AG04449 (cell line): ENCODE measurements at regions not wholly inside any gene's neighbourhood (a gene's known extent, or its start where the extent isn't known, plus 50 kb on each side); places are given as distances from the start of the nearest gene placed in this dataset.

ENCODE experiments used
- CTCF ChIA-PET: fragments of 350-600 bp; formaldehyde crosslinking; extraction: SDS; loops from one replicate; lab custom pipeline; 2021; ENCODE audit warnings: antibody characterized with exemption; lab: Yijun Ruan, JAX
- POLR2A ChIA-PET: fragments of 400-600, 350-600 bp; formaldehyde crosslinking; extraction: SDS; loops from one replicate; lab custom pipeline; 2020; ENCODE audit warnings: antibody characterized with exemption, inconsistent platforms; lab: Yijun Ruan, JAX
- DNase-seq: peaks from one replicate; pipeline ENCODE4 v3.0.0-alpha.2; 2010; ENCODE audit warnings: low read depth, low spot score
- H3K4me3 ChIP-seq: 2 replicates; pipeline ENCODE4 v1.5.1; 2011; ENCODE audit warnings: low read depth, mild to moderate bottlenecking, control low read depth, low read length
- TF ChIP-seq, protein P1 (sequence below): IDR thresholded peaks from one replicate; pipeline ENCODE4 v1.5.1; 2011; ENCODE audit warnings: mild to moderate bottlenecking, moderate library complexity, low read length, control low read depth, inconsistent platforms; ENCODE audit not compliant: insufficient read depth; ENCODE audit errors: missing control alignments

DNA sequence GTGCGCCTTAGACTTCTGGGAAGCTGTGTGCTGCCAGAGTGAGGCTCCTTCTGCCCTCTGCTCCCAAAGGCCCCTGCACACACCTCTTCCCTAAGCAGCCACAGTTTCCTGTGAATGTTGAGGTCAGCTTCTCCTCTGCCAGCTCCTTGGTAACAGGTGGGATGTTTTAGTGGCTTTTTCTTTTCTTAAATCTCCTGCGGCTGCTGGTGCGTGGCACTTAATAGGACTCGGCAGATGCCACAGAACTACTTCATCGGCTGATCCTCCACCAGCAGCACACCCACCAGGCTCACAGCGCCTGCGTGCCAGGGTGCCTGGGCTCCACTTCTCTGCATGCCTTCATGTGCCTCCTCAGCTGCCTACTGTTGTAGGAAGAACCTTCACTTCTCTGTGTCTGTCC is 87.8 kb downstream of the RCN1 start:
- ChIA-PET CTCF (interaction anchor here (0.9 to 10.1 kb wide), 7 partner anchors 9 to 940 kb away, joined by 3 to 425 read pairs (median 17); no protein-coding TSS in a partner anchor), POLR2A (no interaction called here)
- TF ChIP-seq, protein P1, sequence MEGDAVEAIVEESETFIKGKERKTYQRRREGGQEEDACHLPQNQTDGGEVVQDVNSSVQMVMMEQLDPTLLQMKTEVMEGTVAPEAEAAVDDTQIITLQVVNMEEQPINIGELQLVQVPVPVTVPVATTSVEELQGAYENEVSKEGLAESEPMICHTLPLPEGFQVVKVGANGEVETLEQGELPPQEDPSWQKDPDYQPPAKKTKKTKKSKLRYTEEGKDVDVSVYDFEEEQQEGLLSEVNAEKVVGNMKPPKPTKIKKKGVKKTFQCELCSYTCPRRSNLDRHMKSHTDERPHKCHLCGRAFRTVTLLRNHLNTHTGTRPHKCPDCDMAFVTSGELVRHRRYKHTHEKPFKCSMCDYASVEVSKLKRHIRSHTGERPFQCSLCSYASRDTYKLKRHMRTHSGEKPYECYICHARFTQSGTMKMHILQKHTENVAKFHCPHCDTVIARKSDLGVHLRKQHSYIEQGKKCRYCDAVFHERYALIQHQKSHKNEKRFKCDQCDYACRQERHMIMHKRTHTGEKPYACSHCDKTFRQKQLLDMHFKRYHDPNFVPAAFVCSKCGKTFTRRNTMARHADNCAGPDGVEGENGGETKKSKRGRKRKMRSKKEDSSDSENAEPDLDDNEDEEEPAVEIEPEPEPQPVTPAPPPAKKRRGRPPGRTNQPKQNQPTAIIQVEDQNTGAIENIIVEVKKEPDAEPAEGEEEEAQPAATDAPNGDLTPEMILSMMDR: no peak
- no peak overlapping the region for H3K4me3 ChIP-seq
- DNase-seq: no peak

DNA sequence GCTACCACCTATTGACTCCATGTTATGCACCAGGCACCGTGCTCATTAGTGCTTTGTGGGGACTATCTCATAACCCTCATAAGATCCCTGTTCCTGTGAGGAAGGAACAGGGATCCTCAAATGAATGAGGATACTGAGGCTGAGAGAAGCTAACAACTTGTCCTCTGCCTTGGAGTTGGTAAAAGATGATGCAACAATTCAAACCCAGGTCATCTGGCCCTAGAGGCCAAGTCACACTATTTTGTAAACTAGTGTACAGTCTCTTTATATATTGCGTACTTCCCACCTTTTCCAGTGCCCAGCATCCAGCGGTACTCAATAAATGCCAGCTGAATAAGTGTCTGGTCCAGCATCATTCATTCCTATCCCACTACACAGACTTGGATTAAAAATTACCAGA is 92.6 kb downstream of the RCN1 start:
- H3K4me3 ChIP-seq: no peak overlapping the region
- no peak for DNase-seq
- ChIA-PET CTCF (interaction anchor here (0.6 to 3.9 kb wide), 7 partner anchors 8 to 464 kb away, joined by 3 to 14 read pairs (median 3); no protein-coding TSS in a partner anchor), POLR2A (no interaction called here)
- TF ChIP-seq, protein P1: no peak

DNA sequence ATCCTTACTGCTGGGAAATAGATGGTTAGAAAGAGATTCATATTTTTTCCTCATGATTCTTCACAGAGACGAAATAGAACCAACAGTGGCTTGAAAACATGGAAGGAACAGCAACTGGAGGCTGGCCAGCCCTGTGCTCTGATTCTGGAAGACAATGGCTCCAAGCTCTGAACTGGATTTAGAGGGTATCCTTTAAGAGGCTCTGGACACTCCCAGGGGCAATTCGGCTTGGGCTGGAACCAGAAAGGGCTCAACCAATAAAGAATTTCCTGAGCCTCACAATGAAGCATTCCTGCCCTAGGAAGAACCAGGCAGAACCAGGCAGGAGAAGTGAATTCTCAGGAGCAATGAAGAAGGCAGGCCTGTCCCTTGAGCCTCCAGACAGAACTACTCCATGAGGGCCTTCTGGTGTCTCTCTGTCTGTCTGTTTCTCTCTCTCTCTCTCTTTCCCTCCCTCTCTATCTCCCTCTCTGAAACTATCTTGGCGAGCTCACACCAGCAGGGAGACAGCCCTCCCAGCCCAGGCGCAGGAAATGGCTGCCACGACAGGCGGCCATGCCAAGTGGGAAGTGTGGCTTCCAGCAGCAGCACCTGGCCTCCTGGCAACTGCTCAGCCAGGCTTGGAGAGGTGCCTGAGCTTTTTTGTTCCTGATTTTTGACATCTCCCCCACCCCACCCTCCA is 93.3 kb downstream of the RCN1 start:
- H3K4me3 ChIP-seq: no peak overlapping the region
- CTCF ChIA-PET: interaction anchor here (1.0 to 3.9 kb wide), 4 partner anchors 8 to 226 kb away, joined by 3 to 14 read pairs (median 6); no protein-coding TSS in a partner anchor
- POLR2A ChIA-PET: no interaction called here
- DNase-seq: no peak
- TF ChIP-seq, protein P1: no peak

DNA sequence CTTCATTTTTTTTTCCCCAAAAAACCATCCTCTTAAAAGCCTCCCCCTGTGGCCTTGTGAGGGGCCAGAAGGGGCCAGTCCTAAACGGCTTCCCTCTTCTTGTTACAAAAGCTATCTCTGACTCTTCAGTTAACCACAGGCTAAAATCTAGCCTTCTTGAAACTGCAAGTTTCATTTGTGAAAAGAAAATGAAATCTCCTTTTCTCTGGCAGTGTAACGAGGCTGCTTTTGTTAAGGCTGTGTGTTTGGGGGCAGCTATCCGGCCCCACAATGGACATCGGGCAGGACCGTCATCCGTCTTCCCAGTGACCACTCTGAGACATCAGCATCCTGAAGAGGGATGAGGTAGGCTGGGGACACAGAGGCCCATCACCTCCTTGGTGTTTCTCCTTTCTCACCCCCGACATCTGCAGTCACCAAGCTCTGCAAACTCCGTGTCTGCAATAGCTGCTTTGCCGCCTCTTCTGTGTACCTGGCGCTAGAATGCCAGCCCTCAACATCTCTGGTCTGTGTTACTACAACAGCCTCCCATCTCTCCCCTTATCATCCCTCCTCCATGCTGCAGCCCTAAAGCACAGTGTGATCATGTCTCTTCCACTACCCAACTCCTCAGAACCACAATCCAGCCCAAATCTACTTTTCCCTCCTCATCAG is 94.0 kb downstream of the RCN1 start:
- H3K4me3 ChIP-seq: no peak overlapping the region
- DNase-seq: no peak
- TF ChIP-seq, protein P1: no peak
- ChIA-PET CTCF (interaction anchor here (1.0 to 3.9 kb wide), 4 partner anchors 9 to 227 kb away, joined by 3 to 14 read pairs (median 6); no protein-coding TSS in a partner anchor), POLR2A (no interaction called here)

DNA sequence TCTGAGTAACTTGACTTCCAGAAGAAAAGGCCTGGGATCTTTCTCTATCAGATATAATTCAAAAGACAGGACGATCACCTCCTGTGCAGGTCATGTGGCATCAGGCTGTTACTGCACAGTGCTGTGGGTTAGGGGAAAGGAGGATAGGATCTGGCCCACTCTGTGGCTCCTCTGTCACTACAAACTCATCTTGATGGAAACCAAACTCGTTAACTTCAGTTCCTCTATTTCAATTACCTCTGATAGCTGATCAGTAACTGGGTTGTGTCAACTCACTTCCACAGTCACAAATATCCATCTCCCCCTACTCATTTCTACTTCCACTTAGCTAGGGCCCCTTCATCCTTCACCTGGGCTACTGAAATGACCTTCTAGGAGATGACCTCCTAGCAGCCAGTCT is 95.2 kb downstream of the RCN1 start:
- TF ChIP-seq, protein P1: no peak
- ChIA-PET CTCF (no interaction called here), POLR2A (no interaction called here)
- DNase-seq: no peak
- H3K4me3 ChIP-seq: no peak overlapping the region

DNA sequence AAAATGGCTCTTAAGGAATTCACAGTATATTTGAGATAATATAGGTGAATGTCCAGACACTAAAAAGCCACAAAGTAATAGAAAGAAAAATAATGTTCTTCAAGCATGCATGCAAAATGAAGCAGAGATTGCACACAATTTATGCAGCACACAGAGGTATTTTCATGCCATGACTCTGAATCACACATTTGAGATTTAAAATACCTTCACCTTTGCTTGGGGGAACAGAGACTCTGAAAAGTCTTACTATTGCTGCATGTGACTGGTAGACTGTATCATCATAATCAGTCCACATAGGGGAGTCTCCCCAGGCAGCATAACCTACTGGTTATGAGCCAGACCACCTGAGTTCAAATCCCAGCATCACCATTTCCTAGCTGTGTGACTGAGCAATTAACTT is 96.2 kb downstream of the RCN1 start:
- DNase-seq: no peak
- ChIA-PET CTCF (interaction anchor here (2.4 kb wide), 1 partner anchor 10 kb away, joined by 15 read pairs; no protein-coding TSS in a partner anchor), POLR2A (no interaction called here)
- H3K4me3 ChIP-seq: no peak overlapping the region
- TF ChIP-seq, protein P1: no peak
